ENCODE measurements at regions not wholly inside any gene's neighbourhood (a gene's known extent, or its start where the extent isn't known, plus 50 kb on each side); places are given as distances from the start of the nearest gene placed in this dataset.

GRCh38 chr16:86443508-86444147 is 66.7 kb upstream of the FOXF1 start:
- no peak for TF ChIP-seq CTCF (IDR thresholded peaks at IDR 0.05 in 2 of 3, conservative IDR thresholded peaks at IDR 0.05 in 1 of 3; ENCODE audit: borderline replicate concordance in 1 of 3, insufficient read depth in 1 of 3, low read depth in 2 of 3, low read length in 2 of 3)
- TF ChIP-seq MAX (IDR thresholded peaks at IDR 0.05) = no peak
- no peak for TF ChIP-seq POLR2A (IDR thresholded peaks at IDR 0.05; ENCODE audit: borderline replicate concordance, extremely low read depth, insufficient read depth, insufficient read length)
- TF ChIP-seq POLR2AphosphoS5 (IDR thresholded peaks at IDR 0.05; ENCODE audit: low read depth, low read length) = no peak
- no peak for TF ChIP-seq YY1 (IDR thresholded peaks at IDR 0.05; ENCODE audit: extremely low read depth, insufficient replicate concordance, low read depth, low read length)
- no peak for TF ChIP-seq SIN3A (IDR thresholded peaks at IDR 0.05; ENCODE audit: low read depth)
- no peak for TF ChIP-seq EZH2 (IDR thresholded peaks at IDR 0.05)
- TF ChIP-seq ZBTB33 (IDR thresholded peaks at IDR 0.05; ENCODE audit: extremely low read depth, insufficient replicate concordance, low read length) = no peak
- no peak for TF ChIP-seq ZFX (IDR thresholded peaks at IDR 0.05)
- TF ChIP-seq CBX3 (IDR thresholded peaks at IDR 0.05; ENCODE audit: low read depth) = no peak
- no peak for TF ChIP-seq ELF1 (IDR thresholded peaks at IDR 0.05; ENCODE audit: borderline replicate concordance, low read depth)
- no peak for TF ChIP-seq ZNF274 (IDR thresholded peaks at IDR 0.05; ENCODE audit: low read depth, low read length)
- no peak for TF ChIP-seq CEBPB (IDR thresholded peaks at IDR 0.05; ENCODE audit: low read depth)
